GM04503 (cell line): ENCODE measurements at regions not wholly inside any gene's neighbourhood (a gene's known extent, or its start where the extent isn't known, plus 50 kb on each side); places are given as distances from the start of the nearest gene placed in this dataset.
A peak's percentile ranks its signal among the peaks of the same experiment; 100 is the strongest.
"Not testable (repeated sequence)": the region's sequence is repeated elsewhere in the genome, so short reads cannot be mapped to it uniquely, and the experiment has no call there.

Experiments
- DNase-seq: peaks from one replicate; pipeline ENCODE4 v3.0.0-alpha.2; 2012; ENCODE audit warnings: low read depth

GRCh38 chr17:71437166-71437565 is 683.7 kb upstream of the SOX9 start:
- no peak for DNase-seq

- DNase-seq, result peak; percentile 90
These were observed 682.1 kb upstream of the SOX9 start for GRCh38 chr17:71438631-71439146.

- no peak for DNase-seq
These were observed 680.3 kb upstream of the SOX9 start for GRCh38 chr17:71440513-71440912.

GRCh38 chr17:71441098-71441497 is 679.7 kb upstream of the SOX9 start:
- peak; percentile 56 for DNase-seq

- DNase-seq, result no peak
These were observed 676.7 kb upstream of the SOX9 start for GRCh38 chr17:71444078-71444477.

GRCh38 chr17:71446645-71447437 is 674.0 kb upstream of the SOX9 start:
- no peak for DNase-seq

- DNase-seq, result no peak
These were observed 673.2 kb upstream of the SOX9 start for GRCh38 chr17:71447644-71448043.

GRCh38 chr17:71450657-71451056 is 670.2 kb upstream of the SOX9 start:
- DNase-seq, result not testable (repeated sequence)

GRCh38 chr17:71453876-71454422 is 666.9 kb upstream of the SOX9 start:
- DNase-seq, result no peak

GRCh38 chr17:71455219-71455618 is 665.6 kb upstream of the SOX9 start:
- DNase-seq, result no peak

GRCh38 chr17:71458322-71458721 is 662.5 kb upstream of the SOX9 start:
- DNase-seq, result no peak

GRCh38 chr17:71460943-71461342 is 659.9 kb upstream of the SOX9 start:
- no peak for DNase-seq

GRCh38 chr17:71461498-71462169 is 659.2 kb upstream of the SOX9 start:
- no peak for DNase-seq

GRCh38 chr17:71464241-71464640 is 656.6 kb upstream of the SOX9 start:
- no peak for DNase-seq

- DNase-seq, result no peak
These were observed 656.1 kb upstream of the SOX9 start for GRCh38 chr17:71464751-71465150.

GRCh38 chr17:71467719-71468118 is 653.1 kb upstream of the SOX9 start:
- DNase-seq, result no peak

GRCh38 chr17:71470062-71470461 is 650.8 kb upstream of the SOX9 start:
- DNase-seq, result no peak

GRCh38 chr17:71472809-71473789 is 647.7 kb upstream of the SOX9 start:
- no peak for DNase-seq

- DNase-seq, result no peak
These were observed 643.5 kb upstream of the SOX9 start for GRCh38 chr17:71477356-71477755.

- no peak for DNase-seq
These were observed 640.7 kb upstream of the SOX9 start for GRCh38 chr17:71480099-71480498.

- DNase-seq, result no peak
These were observed 638.2 kb upstream of the SOX9 start for GRCh38 chr17:71482625-71483024.

GRCh38 chr17:71484546-71484945 is 636.3 kb upstream of the SOX9 start:
- no peak for DNase-seq
